ENCODE measurements at regions not wholly inside any gene's neighbourhood (a gene's known extent, or its start where the extent isn't known, plus 50 kb on each side); places are given as distances from the start of the nearest gene placed in this dataset.

DNA sequence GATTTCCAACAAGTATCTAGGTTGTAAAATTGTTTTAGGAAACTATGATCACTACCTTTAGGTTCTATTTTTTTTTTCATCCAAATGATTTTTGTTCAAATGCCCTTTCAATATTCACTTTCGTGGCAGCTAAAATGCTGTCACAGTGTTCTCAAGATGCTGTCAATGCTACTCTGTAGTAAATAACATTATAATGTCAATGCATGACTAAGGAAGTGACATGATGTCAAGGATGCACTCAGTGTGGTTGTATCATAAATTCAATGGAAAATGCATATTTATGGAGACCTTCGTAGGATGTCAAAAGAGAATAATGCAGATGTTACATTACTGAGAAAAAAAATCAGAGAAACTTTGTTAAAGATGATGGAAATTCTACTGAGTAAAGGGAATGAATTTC, 673.8 kb downstream of the ANKRD7 start:
- TF ChIP-seq POLR2A (IDR thresholded peaks at IDR 0.05): no peak
- no peak for TF ChIP-seq CTCF (IDR thresholded peaks at IDR 0.05)
- TF ChIP-seq EP300 (IDR thresholded peaks at IDR 0.05): no peak
